DMS 273 treated with DMSO at 0.1 percent for 48 hours (cell line): ENCODE measurements at regions not wholly inside any gene's neighbourhood (a gene's known extent, or its start where the extent isn't known, plus 50 kb on each side); places are given as distances from the start of the nearest gene placed in this dataset.
"Not testable (repeated sequence)": the region's sequence is repeated elsewhere in the genome, so short reads cannot be mapped to it uniquely, and the experiment has no call there.

Source experiments
- DNase-seq: peaks from one replicate; lab custom pipeline; 2025; lab: John Stamatoyannopoulos, UW

GRCh38 chr17:20681746-20682722, 102.5 kb downstream of the CDRT15L2 start:
- not testable (repeated sequence) for DNase-seq

GRCh38 chr17:20683651-20684229, 104.2 kb downstream of the CDRT15L2 start:
- DNase-seq = not testable (repeated sequence)

GRCh38 chr17:20684975-20685374, 105.5 kb downstream of the CDRT15L2 start:
- DNase-seq = not testable (repeated sequence)

GRCh38 chr17:20687584-20687983, 108.1 kb downstream of the CDRT15L2 start:
- not testable (repeated sequence) for DNase-seq

- not testable (repeated sequence) for DNase-seq
Measured at GRCh38 chr17:20689170-20689749, 109.7 kb downstream of the CDRT15L2 start.

GRCh38 chr17:20692706-20693105, 113.2 kb downstream of the CDRT15L2 start:
- not testable (repeated sequence) for DNase-seq

GRCh38 chr17:20695871-20696270, 116.3 kb downstream of the CDRT15L2 start:
- DNase-seq = not testable (repeated sequence)

- DNase-seq = not testable (repeated sequence)
Measured at GRCh38 chr17:20698463-20699206, 119.1 kb downstream of the CDRT15L2 start.

GRCh38 chr17:20700528-20700927, 121.0 kb downstream of the CDRT15L2 start:
- DNase-seq = not testable (repeated sequence)

GRCh38 chr17:20701366-20701765, 121.8 kb downstream of the CDRT15L2 start:
- DNase-seq = not testable (repeated sequence)

GRCh38 chr17:20702692-20703091, 123.2 kb downstream of the CDRT15L2 start:
- no peak for DNase-seq

GRCh38 chr17:20703781-20704180, 124.3 kb downstream of the CDRT15L2 start:
- no peak for DNase-seq

- DNase-seq = not testable (repeated sequence)
Measured at GRCh38 chr17:20705186-20705585, 125.7 kb downstream of the CDRT15L2 start.

GRCh38 chr17:20706751-20707373, 127.3 kb downstream of the CDRT15L2 start:
- no peak for DNase-seq

GRCh38 chr17:20708821-20709220, 129.3 kb downstream of the CDRT15L2 start:
- not testable (repeated sequence) for DNase-seq

GRCh38 chr17:20716481-20716880, 137.0 kb downstream of the CDRT15L2 start:
- not testable (repeated sequence) for DNase-seq

- DNase-seq = no peak
Measured at GRCh38 chr17:20721171-20721570, 141.6 kb downstream of the CDRT15L2 start.

GRCh38 chr17:20724391-20724790, 144.9 kb downstream of the CDRT15L2 start:
- not testable (repeated sequence) for DNase-seq

GRCh38 chr17:20727201-20727600, 147.7 kb downstream of the CDRT15L2 start:
- not testable (repeated sequence) for DNase-seq

GRCh38 chr17:20728181-20728580, 148.7 kb downstream of the CDRT15L2 start:
- DNase-seq = no peak

- not testable (repeated sequence) for DNase-seq
Measured at GRCh38 chr17:20731131-20731530, 151.6 kb downstream of the CDRT15L2 start.
